GM21526 (cell line): ENCODE measurements at regions not wholly inside any gene's neighbourhood (a gene's known extent, or its start where the extent isn't known, plus 50 kb on each side); places are given as distances from the start of the nearest gene placed in this dataset.

ENCODE experiments used
- ATAC-seq: cut with Tn5 transposase; IDR thresholded peaks from one replicate; pipeline ENCODE4 v1.9.1; 2021; ENCODE audit warnings: moderate library complexity; ENCODE audit not compliant: unreplicated experiment, low FRiP score

DNA sequence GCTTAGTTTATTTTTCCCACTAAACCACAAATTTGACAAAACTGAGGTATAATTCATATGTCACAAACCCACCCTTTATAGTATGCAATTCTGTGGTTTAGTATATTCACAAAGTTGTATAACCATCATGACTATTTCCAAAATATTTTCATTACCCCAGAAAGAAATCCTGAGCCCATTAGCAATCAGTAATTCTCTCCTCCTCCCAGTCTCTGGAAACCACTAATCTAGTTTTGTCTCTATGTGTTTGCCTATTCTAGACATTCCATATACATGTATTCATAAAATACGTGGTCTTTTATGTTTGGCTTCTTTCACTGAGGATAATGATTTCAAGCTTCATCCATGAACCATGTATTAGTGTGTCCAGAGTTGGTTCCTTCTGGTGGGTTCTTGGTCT lies 267.6 kb downstream of the AEBP2 start:
- no peak for ATAC-seq

DNA sequence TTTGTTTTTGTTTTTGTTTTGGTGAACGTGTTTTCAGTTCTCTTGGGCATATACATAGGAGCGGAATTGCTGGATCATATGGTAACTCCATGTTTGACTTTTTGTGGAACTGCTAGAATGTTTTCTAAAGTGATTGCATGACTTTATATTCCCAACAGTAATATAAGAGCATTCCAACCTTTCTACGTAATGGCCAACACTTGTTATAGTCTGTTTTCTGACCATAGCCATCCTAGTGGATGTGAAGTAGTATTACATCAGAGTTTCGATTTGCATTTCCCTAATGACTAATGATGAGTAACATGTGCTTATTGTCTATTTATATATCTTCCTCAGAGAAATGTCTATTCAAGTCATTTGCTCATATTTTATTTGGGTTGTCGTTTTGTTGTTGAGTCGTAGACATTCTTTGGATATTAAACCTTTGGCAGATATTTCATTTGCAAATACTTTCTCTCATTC lies 268.7 kb downstream of the AEBP2 start:
- no peak for ATAC-seq

DNA sequence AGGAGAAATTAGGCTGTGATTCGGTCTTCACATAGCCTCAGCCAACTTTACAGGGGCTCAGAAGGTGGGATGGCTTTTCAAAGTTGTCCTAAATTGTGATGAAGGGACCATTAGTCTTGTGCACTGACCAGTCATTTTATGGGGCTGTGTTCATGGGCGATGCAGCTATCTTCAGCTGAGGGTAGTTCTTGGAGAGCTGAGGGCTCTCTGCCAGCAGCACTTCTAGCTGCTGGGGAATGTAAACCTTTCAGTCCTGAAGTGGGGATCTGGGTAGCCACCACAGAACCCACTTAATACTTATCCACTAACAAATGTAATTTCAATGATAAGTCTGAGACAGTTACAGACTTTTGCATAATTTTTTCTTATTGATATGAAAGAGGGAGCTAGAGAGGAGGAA lies 270.6 kb downstream of the AEBP2 start:
- ATAC-seq = no peak

- ATAC-seq = no peak
Measured at GRCh38 chr12:19710811-19711793, 271.8 kb downstream of the AEBP2 start.

DNA sequence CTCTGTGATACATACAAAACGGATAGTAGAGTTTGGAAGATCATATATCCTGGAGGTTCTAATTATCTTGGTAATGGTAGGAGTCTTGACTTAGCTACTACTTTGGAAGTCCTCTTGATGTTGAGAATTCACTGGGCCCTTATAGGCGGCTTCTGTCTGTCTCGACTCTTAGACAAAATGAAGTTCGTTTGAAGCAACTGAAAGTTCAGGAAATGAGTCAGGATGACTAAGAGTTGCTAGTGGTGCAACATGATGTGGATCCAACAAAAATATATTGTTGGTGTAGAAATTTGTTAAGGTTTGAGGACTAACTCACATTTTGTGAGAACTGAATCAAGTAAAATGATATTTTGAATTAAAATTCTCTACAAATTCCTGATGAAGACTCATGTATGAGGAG lies 272.7 kb downstream of the AEBP2 start:
- ATAC-seq = no peak

DNA sequence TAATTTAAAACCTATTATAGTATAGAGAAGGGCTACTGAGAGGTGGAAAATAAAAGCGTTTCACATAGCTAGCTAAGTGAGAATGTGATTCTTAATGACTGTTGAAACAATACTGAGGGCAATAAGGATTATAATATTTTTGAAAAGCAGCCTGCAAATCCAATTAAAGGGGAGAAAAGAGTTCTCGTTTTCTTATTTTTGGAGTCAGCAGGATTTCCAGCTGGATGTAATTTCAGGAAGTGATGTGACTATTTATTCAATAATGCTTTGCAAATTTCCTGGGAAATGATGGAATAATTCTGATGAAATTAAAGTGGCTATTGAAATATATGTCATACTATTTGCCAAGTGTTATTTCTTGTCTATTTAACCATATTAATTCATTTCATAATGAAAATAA lies 279.1 kb downstream of the AEBP2 start:
- ATAC-seq = no peak

DNA sequence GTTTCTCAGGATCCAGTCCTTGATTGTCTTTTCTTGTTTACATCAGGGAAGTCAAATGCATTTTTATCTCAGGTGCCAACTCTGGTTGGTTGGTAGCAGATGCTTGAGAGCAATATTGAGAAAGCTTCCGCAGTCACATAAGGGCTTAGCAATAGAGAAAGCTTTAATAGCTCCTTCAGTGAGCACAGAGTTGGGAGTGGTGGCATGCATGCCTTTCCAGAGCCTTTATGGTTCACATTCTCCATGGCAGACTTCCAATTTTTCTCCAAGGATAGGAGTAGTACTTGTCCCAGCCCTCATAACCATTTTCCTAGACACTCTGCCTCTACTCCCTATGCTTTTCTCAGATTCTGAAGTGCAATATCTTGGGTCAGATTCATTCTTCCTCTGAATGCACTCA lies 280.4 kb downstream of the AEBP2 start:
- no peak for ATAC-seq

GRCh38 chr12:19726122-19726521 lies 286.8 kb downstream of the AEBP2 start:
- no peak for ATAC-seq

- ATAC-seq = no peak
Measured at GRCh38 chr12:19726592-19726991, 287.3 kb downstream of the AEBP2 start.

DNA sequence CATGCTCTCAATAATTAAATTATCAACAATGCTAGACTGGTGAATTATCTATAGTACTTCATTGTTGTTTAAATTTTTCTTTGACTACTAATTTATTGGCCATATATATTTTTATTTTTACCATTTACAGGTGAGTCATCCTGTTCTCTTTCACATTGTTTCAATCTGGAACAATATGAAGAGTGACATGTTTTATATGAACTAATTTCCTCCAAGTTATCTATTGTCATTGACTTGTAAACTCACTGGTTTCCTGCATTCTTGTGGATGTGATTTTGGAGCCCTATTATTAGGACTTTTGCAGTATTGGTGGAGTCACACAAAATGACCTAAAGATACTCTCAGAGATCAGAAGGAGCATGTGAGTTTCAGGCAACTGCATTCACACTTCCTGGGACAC lies 297.7 kb downstream of the AEBP2 start:
- no peak for ATAC-seq

DNA sequence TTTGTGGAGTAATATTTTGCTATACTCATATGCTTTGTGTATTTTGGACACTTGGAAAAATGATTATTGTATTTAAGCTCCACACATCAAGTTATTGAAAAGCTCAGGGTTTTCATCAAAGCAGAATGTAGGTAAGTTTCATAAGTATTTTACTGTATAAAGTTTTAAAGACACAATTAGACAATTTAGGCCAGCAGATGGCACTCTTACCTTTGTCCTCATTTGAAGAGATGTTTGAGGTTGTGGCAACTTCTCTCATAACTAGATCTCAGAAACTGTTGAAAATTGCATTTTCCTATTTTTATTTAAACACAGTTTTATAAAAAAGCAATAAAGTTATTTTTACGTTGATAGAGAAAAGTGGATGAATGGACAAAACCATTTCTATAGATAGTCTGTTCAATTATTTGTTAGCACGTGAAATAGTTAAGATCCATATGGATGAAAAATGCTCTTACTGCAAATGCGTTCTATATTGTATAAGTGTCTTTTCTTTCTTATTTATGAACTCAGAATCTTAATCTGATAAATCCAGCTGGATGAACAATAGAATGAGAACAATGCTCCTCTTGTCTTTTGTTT lies 300.0 kb downstream of the AEBP2 start:
- ATAC-seq = no peak

GRCh38 chr12:19740472-19741131 lies 301.3 kb downstream of the AEBP2 start:
- ATAC-seq = no peak

DNA sequence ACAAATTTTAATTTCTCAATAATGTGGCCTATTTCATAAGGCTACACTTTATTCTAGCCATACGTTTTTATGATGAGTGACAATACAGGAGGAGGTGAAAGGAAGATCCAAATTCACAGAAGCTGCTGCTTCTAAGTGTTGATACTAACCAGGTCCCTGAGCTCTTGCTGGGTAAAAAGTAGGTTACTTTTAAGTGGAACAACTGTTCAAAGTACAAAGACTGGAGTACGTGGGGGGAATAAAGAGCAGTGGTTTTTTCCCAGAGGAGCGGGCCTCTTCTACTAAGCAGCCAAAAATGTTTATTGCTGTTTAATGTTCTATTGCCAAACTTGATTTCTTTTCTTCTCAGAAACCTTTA lies 301.8 kb downstream of the AEBP2 start:
- ATAC-seq = no peak

DNA sequence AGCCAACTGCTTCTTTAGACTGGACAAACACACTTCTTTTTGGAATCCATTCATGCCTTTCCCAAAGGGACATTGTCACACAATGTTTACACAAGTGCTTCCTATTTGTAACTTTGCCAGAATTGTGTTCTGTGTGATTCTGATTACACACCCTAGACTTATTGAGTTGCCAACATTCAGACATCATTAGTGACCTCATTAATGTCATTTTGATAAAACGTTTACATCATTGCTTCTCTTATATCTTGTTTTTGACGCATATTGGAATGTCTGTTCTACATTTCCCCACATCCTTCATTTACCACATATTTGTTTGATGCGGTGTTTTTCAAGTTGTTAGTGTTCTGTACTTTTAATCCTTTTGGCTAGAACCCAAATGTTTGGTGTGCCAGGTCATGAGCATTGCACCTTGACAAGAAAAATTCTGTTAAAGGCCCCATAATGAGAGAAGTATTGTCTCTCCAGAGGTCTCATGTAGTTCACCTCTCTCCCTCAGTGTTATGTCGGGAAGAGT lies 305.5 kb downstream of the AEBP2 start:
- ATAC-seq = no peak

GRCh38 chr12:19746471-19746870 lies 307.2 kb downstream of the AEBP2 start:
- ATAC-seq = no peak

GRCh38 chr12:19749906-19750574 lies 310.7 kb downstream of the AEBP2 start:
- ATAC-seq = no peak

DNA sequence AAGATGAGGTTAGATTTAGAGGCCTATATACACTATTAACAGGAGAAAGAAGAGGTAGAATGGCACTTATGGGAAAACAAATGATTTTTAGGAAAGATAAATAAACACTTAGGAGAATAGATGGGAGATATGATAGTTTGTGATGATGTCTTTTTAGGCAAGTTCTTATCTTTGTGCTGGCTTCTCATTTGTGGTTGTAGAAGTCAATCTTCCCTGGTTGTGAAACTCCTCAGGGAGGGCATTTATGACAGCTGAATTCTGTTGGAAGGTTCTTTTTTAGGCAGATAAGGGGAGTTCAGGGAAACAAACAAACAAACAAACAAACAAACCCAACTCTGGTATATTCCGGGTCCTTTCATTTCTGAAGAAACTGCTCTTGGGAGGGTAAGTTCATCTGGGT lies 311.8 kb downstream of the AEBP2 start:
- no peak for ATAC-seq

GRCh38 chr12:19752712-19753111 lies 313.4 kb downstream of the AEBP2 start:
- ATAC-seq = no peak

GRCh38 chr12:19755136-19755535 lies 315.8 kb downstream of the AEBP2 start:
- no peak for ATAC-seq

DNA sequence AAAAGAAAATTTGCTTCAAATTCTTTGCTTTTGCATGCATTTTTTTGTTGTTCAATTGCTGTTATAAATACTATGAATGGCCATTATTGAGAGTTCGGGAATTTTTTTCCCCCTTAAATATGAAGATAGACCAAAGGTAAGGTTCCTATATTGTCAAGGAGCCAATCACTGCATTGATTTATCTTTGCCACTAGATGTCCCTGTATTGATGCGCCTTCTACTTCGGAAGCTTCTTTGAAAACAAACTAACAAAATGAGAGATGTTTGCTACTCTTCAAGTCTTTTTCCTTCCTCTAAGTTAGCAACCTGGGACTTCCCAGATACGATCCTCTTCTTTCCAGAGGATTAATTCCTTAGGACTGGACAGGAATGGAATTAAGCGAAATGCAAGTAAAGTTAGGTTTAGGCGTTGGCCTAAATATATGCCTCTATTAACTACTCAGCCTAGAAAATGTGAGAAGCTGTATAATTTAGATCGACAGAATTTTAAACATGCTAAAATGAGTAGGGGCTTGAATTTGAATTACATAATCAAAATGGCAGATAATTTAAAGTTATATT lies 318.1 kb downstream of the AEBP2 start:
- ATAC-seq = peak; percentile 69
